Transverse colon (tissue), 4 donors: ENCODE measurements at regions not wholly inside any gene's neighbourhood (a gene's known extent, or its start where the extent isn't known, plus 50 kb on each side); places are given as distances from the start of the nearest gene placed in this dataset.
"Not testable (repeated sequence)": the region's sequence is repeated elsewhere in the genome, so short reads cannot be mapped to it uniquely, and the experiment has no call there.

ENCODE experiments used
- DNase-seq: peaks from one replicate; pipeline ENCODE4 v3.0.0-alpha.2; 2019
- H3K27ac ChIP-seq, 4 donors: fragments of 200-600 bp; sonication (generic); 2 replicates each; pipeline ENCODE4 v1.5.1; 2016 to 2018; ENCODE audit warnings: inconsistent platforms in 4 of 4
- H3K27me3 ChIP-seq: fragments of 200-600 bp; sonication (generic); 2 replicates; pipeline ENCODE4 v1.5.1; 2017; ENCODE audit warnings: inconsistent platforms
- H3K36me3 ChIP-seq, 4 donors: fragments of 200-600 bp; sonication (generic); 2 replicates each; pipeline ENCODE4 v1.5.1; 2017 to 2019; ENCODE audit warnings: inconsistent platforms in 4 of 4
- H3K4me1 ChIP-seq, 4 donors: fragments of 200-600 bp; sonication (generic); 2 replicates each; pipeline ENCODE4 v1.5.1; 2017 to 2020; ENCODE audit warnings: inconsistent platforms in 4 of 4
- H3K4me3 ChIP-seq, 4 donors: fragments of 200-600 bp; sonication (generic); 1 replicate in 1 of 4; 2 replicates in 3 of 4; pipeline versions ENCODE4 v1.5.1 to v1.6.1; 2017 to 2019; ENCODE audit warnings: inconsistent platforms in 4 of 4
- H3K9me3 ChIP-seq, 2 donors: fragments of 200-600 bp; sonication (generic); 2 replicates each; pipeline ENCODE4 v1.5.1; 2017 to 2019; ENCODE audit warnings: inconsistent platforms in 2 of 2
- CTCF ChIP-seq, 5 experiments: fragments of 200-600 bp in 3 of 5; fragments of 450-650 bp in 2 of 5; sonication (generic) in 3 of 5; IDR thresholded peaks; 1 replicate in 2 of 5; 2 replicates in 3 of 5; pipeline ENCODE4 v1.5.1; 2016 to 2017; ENCODE audit warnings: antibody characterized with exemption in 5 of 5, inconsistent platforms in 3 of 5, mild to moderate bottlenecking in 2 of 5, moderate library complexity in 1 of 5
- EP300 ChIP-seq: sonication (generic); formaldehyde crosslinking; IDR thresholded peaks from one replicate; pipeline ENCODE4 v1.6.1; 2017; ENCODE audit warnings: antibody characterized with exemption, low read depth
- POLR2A ChIP-seq: fragments of 450-650 bp; IDR thresholded peaks from one replicate; pipeline ENCODE4 v1.6.1; 2016; ENCODE audit warnings: antibody characterized with exemption, mild to moderate bottlenecking, moderate library complexity
- POLR2AphosphoS5 ChIP-seq, 3 donors: sonication (generic); formaldehyde crosslinking; IDR thresholded peaks; one replicate each; pipeline ENCODE4 v1.6.1; 2016; ENCODE audit warnings: antibody characterized with exemption in 3 of 3
- WGBS, 2 donors: methylation state at CpG; one replicate each; pipeline ENCODE4 v1.1.5; 2018; ENCODE audit warnings: low coverage in 1 of 2; 5-methylcytosine and 5-hydroxymethylcytosine counted together
- in situ Hi-C, 4 donors: fragments of 200-750 bp; cut with MboI; loops; one replicate each; pipeline versions ENCODE4 v1.15.0 to v1.15.1; 2017; ENCODE audit warnings: low sequenced_read_pairs in 3 of 4, low pct_ligation_motif_present in 1 of 4, low pct_unique_long_range_greater_than_20kb in 1 of 4
- intact Hi-C: fragments of 100-400 bp; cut with DNase I; formaldehyde crosslinking; loops from one replicate; pipeline ENCODE4 v1.15.1; 2023; ENCODE audit warnings: low total_unique reads

- Histone ChIP-seq H3K4me3 (no peak overlapping the region), H3K36me3 (no peaks in the 10 kb centered on the region), H3K27ac (no peak overlapping the region), H3K27me3 (no peaks in the 10 kb centered on the region), H3K4me1 (no peaks in the 10 kb centered on the region), H3K9me3 (no peaks in the 10 kb centered on the region)
- DNase-seq: no peak
- intact Hi-C loops (no loop called here), in situ Hi-C loops (no loop called here)
- TF ChIP-seq CTCF (IDR thresholded peaks at IDR 0.05) (no peak), EP300 (no peak), POLR2A (no peak), POLR2AphosphoS5 (IDR thresholded peaks at IDR 0.05) (no peak)
- WGBS, 2 donors: 76% methylated on average over 2 of the region's 2 CpGs; no CpG with 5 or more reads in 1 of the 2 donors
Measured at GRCh38 chr19:23560051-23560450, 127.0 kb downstream of the ZNF675 start.

GRCh38 chr19:23558541-23558940, 128.5 kb downstream of the ZNF675 start:
- H3K4me1 ChIP-seq: no peaks in the 10 kb centered on the region
- WGBS, 2 donors: 54 to 73% methylated on average over 4 of the region's 4 CpGs
- H3K4me3 ChIP-seq: no peak overlapping the region
- DNase-seq: no peak
- H3K9me3 ChIP-seq: no peaks in the 10 kb centered on the region
- H3K27ac ChIP-seq: no peak overlapping the region
- no peaks in the 10 kb centered on the region for H3K27me3 ChIP-seq
- H3K36me3 ChIP-seq: no peaks in the 10 kb centered on the region
- TF ChIP-seq CTCF (IDR thresholded peaks at IDR 0.05) (no peak), EP300 (no peak), POLR2A (no peak), POLR2AphosphoS5 (IDR thresholded peaks at IDR 0.05) (no peak)
- in situ Hi-C loops: no loop called here
- intact Hi-C loops: no loop called here

GRCh38 chr19:23557381-23557780, 129.6 kb downstream of the ZNF675 start:
- no peak for TF ChIP-seq EP300
- no peak for TF ChIP-seq POLR2AphosphoS5 (IDR thresholded peaks at IDR 0.05)
- TF ChIP-seq POLR2A: no peak
- TF ChIP-seq CTCF (IDR thresholded peaks at IDR 0.05): no peak
- Histone ChIP-seq H3K27ac (no peak overlapping the region), H3K36me3 (no peaks in the 10 kb centered on the region), H3K9me3 (no peaks in the 10 kb centered on the region), H3K4me3 (no peak overlapping the region), H3K27me3 (no peaks in the 10 kb centered on the region), H3K4me1 (no peaks in the 10 kb centered on the region)
- DNase-seq: no peak
- 74 to 75% methylated on average over 5 of the region's 5 CpGs for WGBS, 2 donors
- intact Hi-C loops: no loop called here
- in situ Hi-C loops: no loop called here

- no peaks in the 10 kb centered on the region for H3K27me3 ChIP-seq
- no peak for TF ChIP-seq EP300
- no peak for TF ChIP-seq POLR2AphosphoS5 (IDR thresholded peaks at IDR 0.05)
- no peak for TF ChIP-seq POLR2A
- TF ChIP-seq CTCF (IDR thresholded peaks at IDR 0.05): no peak
- H3K9me3 ChIP-seq: no peaks in the 10 kb centered on the region
- no peak overlapping the region for H3K27ac ChIP-seq
- H3K36me3 ChIP-seq: no peaks in the 10 kb centered on the region
- WGBS, 2 donors: 79% methylated on average over 1 of the region's 1 CpG; no CpG with 5 or more reads in 1 of the 2 donors
- in situ Hi-C loops: no loop called here
- H3K4me1 ChIP-seq: no peaks in the 10 kb centered on the region
- no peak for DNase-seq
- H3K4me3 ChIP-seq: no peak overlapping the region
- intact Hi-C loops: no loop called here
Measured at GRCh38 chr19:23554548-23554947, 132.5 kb downstream of the ZNF675 start.

GRCh38 chr19:23550102-23550501, 136.9 kb downstream of the ZNF675 start:
- WGBS, 2 donors: 87% methylated on average over 2 of the region's 2 CpGs; no CpG with 5 or more reads in 1 of the 2 donors

More at GRCh38 chr19:23550102-23550501, 136.9 kb downstream of the ZNF675 start:
- intact Hi-C loops, H3K27me3 ChIP-seq, H3K9me3 ChIP-seq, H3K36me3 ChIP-seq, in situ Hi-C loops, DNase-seq, H3K27ac ChIP-seq, H3K4me1 ChIP-seq, H3K4me3 ChIP-seq: not testable (repeated sequence)
